A549 (cell line): ENCODE measurements at regions not wholly inside any gene's neighbourhood (a gene's known extent, or its start where the extent isn't known, plus 50 kb on each side); places are given as distances from the start of the nearest gene placed in this dataset.

ENCODE experiments used
- BHLHE40 ChIP-seq: IDR thresholded peaks from 2 replicates; pipeline ENCODE4 v1.6.1; 2012; ENCODE audit warnings: low read depth, low read length, inconsistent platforms
- CEBPB ChIP-seq, 2 experiments: fragments of >200 bp in 1 of 2; sonication (Bioruptor Twin) in 1 of 2; formaldehyde crosslinking in 1 of 2; IDR thresholded peaks; 2 replicates each; pipeline ENCODE4 v1.6.1; 2012 to 2016
- CHD2 ChIP-seq: fragments of 150-350 bp; IDR thresholded peaks from 2 replicates; pipeline ENCODE4 v1.6.1; 2014; ENCODE audit warnings: low read length; ENCODE audit not compliant: partially characterized antibody
- GATA3 ChIP-seq: IDR thresholded peaks from 2 replicates; pipeline ENCODE4 v1.6.1; 2012; ENCODE audit warnings: borderline replicate concordance
- HMGXB4 ChIP-seq: fragments of 250-450 bp; sonication (Bioruptor Pico); IDR thresholded peaks from 2 replicates; pipeline ENCODE4 v1.5.0; 2021; ENCODE audit warnings: mild to moderate bottlenecking, moderate library complexity, borderline replicate concordance
- MAX ChIP-seq: IDR thresholded peaks from 2 replicates; pipeline ENCODE4 v1.6.1; 2012
- MAZ ChIP-seq: fragments of 150-350 bp; IDR thresholded peaks from 2 replicates; pipeline ENCODE4 v1.6.1; 2014; ENCODE audit warnings: antibody characterized with exemption, low read depth, low read length, borderline replicate concordance
- PHF8 ChIP-seq: fragments of 200-600 bp; sonication (generic); IDR thresholded peaks from 2 replicates; pipeline ENCODE4 v1.6.1; 2016; ENCODE audit warnings: low read depth, mild to moderate bottlenecking, antibody characterized with exemption, moderate library complexity, borderline replicate concordance
- POLR2A ChIP-seq: IDR thresholded peaks from 2 replicates; pipeline ENCODE4 v1.6.1; 2012; ENCODE audit warnings: mild to moderate bottlenecking, low read length
- RAD21 ChIP-seq, 2 experiments: fragments of >200 bp in 1 of 2; sonication (Bioruptor Twin) in 1 of 2; formaldehyde crosslinking in 1 of 2; IDR thresholded peaks in 1 of 2; conservative IDR thresholded peaks in 1 of 2; 2 replicates in 1 of 2; 3 replicates in 1 of 2; pipeline ENCODE4 v1.6.1; 2012 to 2018; ENCODE audit warnings: inconsistent platforms in 1 of 2
- RCOR1 ChIP-seq: fragments of 150-350 bp; IDR thresholded peaks from 2 replicates; pipeline ENCODE4 v1.6.1; 2014; ENCODE audit warnings: antibody characterized with exemption, low read length, low read depth
- TF ChIP-seq, protein P1 (sequence below): fragments of >200 bp; sonication (Bioruptor Twin); formaldehyde crosslinking; IDR thresholded peaks from 3 replicates; pipeline ENCODE4 v1.5.1; 2016
- TF ChIP-seq, protein P2 (sequence below): IDR thresholded peaks from 2 replicates; pipeline ENCODE4 v1.6.1; 2012; ENCODE audit warnings: low read depth, borderline replicate concordance

- no peak for TF ChIP-seq CHD2
- TF ChIP-seq GATA3, result no peak
- TF ChIP-seq PHF8, result no peak
- TF ChIP-seq, protein P1, sequence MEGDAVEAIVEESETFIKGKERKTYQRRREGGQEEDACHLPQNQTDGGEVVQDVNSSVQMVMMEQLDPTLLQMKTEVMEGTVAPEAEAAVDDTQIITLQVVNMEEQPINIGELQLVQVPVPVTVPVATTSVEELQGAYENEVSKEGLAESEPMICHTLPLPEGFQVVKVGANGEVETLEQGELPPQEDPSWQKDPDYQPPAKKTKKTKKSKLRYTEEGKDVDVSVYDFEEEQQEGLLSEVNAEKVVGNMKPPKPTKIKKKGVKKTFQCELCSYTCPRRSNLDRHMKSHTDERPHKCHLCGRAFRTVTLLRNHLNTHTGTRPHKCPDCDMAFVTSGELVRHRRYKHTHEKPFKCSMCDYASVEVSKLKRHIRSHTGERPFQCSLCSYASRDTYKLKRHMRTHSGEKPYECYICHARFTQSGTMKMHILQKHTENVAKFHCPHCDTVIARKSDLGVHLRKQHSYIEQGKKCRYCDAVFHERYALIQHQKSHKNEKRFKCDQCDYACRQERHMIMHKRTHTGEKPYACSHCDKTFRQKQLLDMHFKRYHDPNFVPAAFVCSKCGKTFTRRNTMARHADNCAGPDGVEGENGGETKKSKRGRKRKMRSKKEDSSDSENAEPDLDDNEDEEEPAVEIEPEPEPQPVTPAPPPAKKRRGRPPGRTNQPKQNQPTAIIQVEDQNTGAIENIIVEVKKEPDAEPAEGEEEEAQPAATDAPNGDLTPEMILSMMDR, result no peak
- TF ChIP-seq MAX, result no peak
- no peak for TF ChIP-seq BHLHE40
- TF ChIP-seq POLR2A, result no peak
- TF ChIP-seq CEBPB (IDR thresholded peaks at IDR 0.05), result no peak
- TF ChIP-seq RCOR1, result no peak
- TF ChIP-seq MAZ, result no peak
- no peak for TF ChIP-seq RAD21 (conservative IDR thresholded peaks at IDR 0.05 in 1 of 2, IDR thresholded peaks at IDR 0.05 in 1 of 2)
- TF ChIP-seq, protein P2, sequence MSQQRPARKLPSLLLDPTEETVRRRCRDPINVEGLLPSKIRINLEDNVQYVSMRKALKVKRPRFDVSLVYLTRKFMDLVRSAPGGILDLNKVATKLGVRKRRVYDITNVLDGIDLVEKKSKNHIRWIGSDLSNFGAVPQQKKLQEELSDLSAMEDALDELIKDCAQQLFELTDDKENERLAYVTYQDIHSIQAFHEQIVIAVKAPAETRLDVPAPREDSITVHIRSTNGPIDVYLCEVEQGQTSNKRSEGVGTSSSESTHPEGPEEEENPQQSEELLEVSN, result no peak
- no peak for TF ChIP-seq HMGXB4 (CRISPR knock-in tag)
Measured at GRCh38 chr1:30819244-30819571, 61.6 kb upstream of the LAPTM5 start.
